NT2/D1 (cell line): ENCODE measurements at regions not wholly inside any gene's neighbourhood (a gene's known extent, or its start where the extent isn't known, plus 50 kb on each side); places are given as distances from the start of the nearest gene placed in this dataset.

Source experiments
- YY1 ChIP-seq: IDR thresholded peaks from 2 replicates; pipeline ENCODE4 v1.6.1; 2011; ENCODE audit not compliant: insufficient read length, insufficient read depth
- ZNF274 ChIP-seq: IDR thresholded peaks from 2 replicates; pipeline ENCODE4 v1.6.1; 2011; ENCODE audit warnings: mild to moderate bottlenecking, low read depth, low read length

GRCh38 chr2:71923887-71924533, 223.7 kb downstream of the CYP26B1 start:
- TF ChIP-seq YY1 (no peak), ZNF274 (no peak)
